ENCODE measurements at regions not wholly inside any gene's neighbourhood (a gene's known extent, or its start where the extent isn't known, plus 50 kb on each side); places are given as distances from the start of the nearest gene placed in this dataset.

GRCh38 chr19:20349206-20349605 is 182.2 kb downstream of the ZNF486 start:
- H3K4me3 ChIP-seq (ENCODE audit: low read length): no peak overlapping the region
- WGBS (ENCODE audit: insufficient coverage, insufficient read length): no CpG with 5 or more reads among the region's 2 CpGs

GRCh38 chr19:20339444-20339843 is 172.4 kb downstream of the ZNF486 start:
- Histone ChIP-seq H3K36me3 (ENCODE audit: control insufficient read depth, insufficient read depth, low read length) (no peaks in the 10 kb centered on the region), H3K27ac (ENCODE audit: low read length) (no peak overlapping the region), H3K4me1 (ENCODE audit: control insufficient read depth, insufficient read depth, low read length) (no peaks in the 10 kb centered on the region), H3K4me3 (ENCODE audit: low read length) (no peak overlapping the region), H3K9me3 (ENCODE audit: control insufficient read depth, insufficient read depth, low read length) (no peaks in the 10 kb centered on the region), H3K27me3 (ENCODE audit: control insufficient read depth, insufficient read depth, low read length) (no peaks in the 10 kb centered on the region)
- no CpG with 5 or more reads among the region's 4 CpGs for WGBS (ENCODE audit: insufficient coverage, insufficient read length)
- no peak for DNase-seq (ENCODE audit: low read depth, low spot score)

More at GRCh38 chr19:20349206-20349605, 182.2 kb downstream of the ZNF486 start:
- DNase-seq (ENCODE audit: low read depth, low spot score): no peak
- H3K27ac ChIP-seq (ENCODE audit: low read length): no peak overlapping the region
- no peaks in the 10 kb centered on the region for H3K36me3 ChIP-seq (ENCODE audit: control insufficient read depth, insufficient read depth, low read length)
- no peaks in the 10 kb centered on the region for H3K4me1 ChIP-seq (ENCODE audit: control insufficient read depth, insufficient read depth, low read length)
- no peaks in the 10 kb centered on the region for H3K9me3 ChIP-seq (ENCODE audit: control insufficient read depth, insufficient read depth, low read length)
- H3K27me3 ChIP-seq (ENCODE audit: control insufficient read depth, insufficient read depth, low read length): no peaks in the 10 kb centered on the region

- no peak overlapping the region for H3K4me3 ChIP-seq (ENCODE audit: low read length)
- H3K4me1 ChIP-seq (ENCODE audit: control insufficient read depth, insufficient read depth, low read length): no peaks in the 10 kb centered on the region
- no CpG with 5 or more reads among the region's 3 CpGs for WGBS (ENCODE audit: insufficient coverage, insufficient read length)
- DNase-seq (ENCODE audit: low read depth, low spot score): no peak
- no peaks in the 10 kb centered on the region for H3K27me3 ChIP-seq (ENCODE audit: control insufficient read depth, insufficient read depth, low read length)
- no peaks in the 10 kb centered on the region for H3K36me3 ChIP-seq (ENCODE audit: control insufficient read depth, insufficient read depth, low read length)
- no peaks in the 10 kb centered on the region for H3K9me3 ChIP-seq (ENCODE audit: control insufficient read depth, insufficient read depth, low read length)
- H3K27ac ChIP-seq (ENCODE audit: low read length): no peak overlapping the region
These were observed 167.7 kb downstream of the ZNF486 start for GRCh38 chr19:20334760-20335159.

- Histone ChIP-seq H3K27ac (ENCODE audit: low read length) (no peak overlapping the region), H3K4me1 (ENCODE audit: control insufficient read depth, insufficient read depth, low read length) (no peaks in the 10 kb centered on the region), H3K9me3 (ENCODE audit: control insufficient read depth, insufficient read depth, low read length) (no peaks in the 10 kb centered on the region), H3K36me3 (ENCODE audit: control insufficient read depth, insufficient read depth, low read length) (no peaks in the 10 kb centered on the region), H3K4me3 (ENCODE audit: low read length) (no peak overlapping the region), H3K27me3 (ENCODE audit: control insufficient read depth, insufficient read depth, low read length) (no peaks in the 10 kb centered on the region)
- no peak for DNase-seq (ENCODE audit: low read depth, low spot score)
- WGBS (ENCODE audit: insufficient coverage, insufficient read length): no CpG with 5 or more reads among the region's 1 CpG
These were observed 166.5 kb downstream of the ZNF486 start for GRCh38 chr19:20333508-20333907.

- H3K4me3 ChIP-seq (ENCODE audit: low read length): no peak overlapping the region
- no peak overlapping the region for H3K27ac ChIP-seq (ENCODE audit: low read length)
- no peaks in the 10 kb centered on the region for H3K9me3 ChIP-seq (ENCODE audit: control insufficient read depth, insufficient read depth, low read length)
- no peaks in the 10 kb centered on the region for H3K4me1 ChIP-seq (ENCODE audit: control insufficient read depth, insufficient read depth, low read length)
- no peak for DNase-seq (ENCODE audit: low read depth, low spot score)
- H3K27me3 ChIP-seq (ENCODE audit: control insufficient read depth, insufficient read depth, low read length): no peaks in the 10 kb centered on the region
- H3K36me3 ChIP-seq (ENCODE audit: control insufficient read depth, insufficient read depth, low read length): no peaks in the 10 kb centered on the region
These were observed 158.1 kb downstream of the ZNF486 start for GRCh38 chr19:20325151-20325550.

GRCh38 chr19:20321139-20321763 is 154.2 kb downstream of the ZNF486 start:
- H3K4me1 ChIP-seq (ENCODE audit: control insufficient read depth, insufficient read depth, low read length): no peaks in the 10 kb centered on the region
- no peak for DNase-seq (ENCODE audit: low read depth, low spot score)
- no peaks in the 10 kb centered on the region for H3K36me3 ChIP-seq (ENCODE audit: control insufficient read depth, insufficient read depth, low read length)
- H3K9me3 ChIP-seq (ENCODE audit: control insufficient read depth, insufficient read depth, low read length): no peaks in the 10 kb centered on the region
- H3K27me3 ChIP-seq (ENCODE audit: control insufficient read depth, insufficient read depth, low read length): no peaks in the 10 kb centered on the region
- H3K4me3 ChIP-seq (ENCODE audit: low read length): no peak overlapping the region
- no peak overlapping the region for H3K27ac ChIP-seq (ENCODE audit: low read length)
- no CpG with 5 or more reads among the region's 3 CpGs for WGBS (ENCODE audit: insufficient coverage, insufficient read length)

- Histone ChIP-seq H3K27me3 (ENCODE audit: control insufficient read depth, insufficient read depth, low read length) (no peaks in the 10 kb centered on the region), H3K27ac (ENCODE audit: low read length) (no peak overlapping the region), H3K36me3 (ENCODE audit: control insufficient read depth, insufficient read depth, low read length) (no peaks in the 10 kb centered on the region), H3K9me3 (ENCODE audit: control insufficient read depth, insufficient read depth, low read length) (no peaks in the 10 kb centered on the region), H3K4me3 (ENCODE audit: low read length) (no peak overlapping the region), H3K4me1 (ENCODE audit: control insufficient read depth, insufficient read depth, low read length) (no peaks in the 10 kb centered on the region)
- DNase-seq (ENCODE audit: low read depth, low spot score): no peak
- WGBS (ENCODE audit: insufficient coverage, insufficient read length): no CpG with 5 or more reads among the region's 1 CpG
These were observed 153.2 kb downstream of the ZNF486 start for GRCh38 chr19:20320191-20320590.

- H3K27ac ChIP-seq (ENCODE audit: low read length): no peak overlapping the region
- H3K4me1 ChIP-seq (ENCODE audit: control insufficient read depth, insufficient read depth, low read length): no peaks in the 10 kb centered on the region
- H3K9me3 ChIP-seq (ENCODE audit: control insufficient read depth, insufficient read depth, low read length): no peaks in the 10 kb centered on the region
- no peaks in the 10 kb centered on the region for H3K27me3 ChIP-seq (ENCODE audit: control insufficient read depth, insufficient read depth, low read length)
- DNase-seq (ENCODE audit: low read depth, low spot score): no peak
- WGBS (ENCODE audit: insufficient coverage, insufficient read length): no CpG with 5 or more reads among the region's 3 CpGs
- no peaks in the 10 kb centered on the region for H3K36me3 ChIP-seq (ENCODE audit: control insufficient read depth, insufficient read depth, low read length)
- no peak overlapping the region for H3K4me3 ChIP-seq (ENCODE audit: low read length)
These were observed 151.6 kb downstream of the ZNF486 start for GRCh38 chr19:20318616-20319015.

- H3K36me3 ChIP-seq (ENCODE audit: control insufficient read depth, insufficient read depth, low read length): no peaks in the 10 kb centered on the region
- H3K27ac ChIP-seq (ENCODE audit: low read length): no peak overlapping the region
- no peaks in the 10 kb centered on the region for H3K4me1 ChIP-seq (ENCODE audit: control insufficient read depth, insufficient read depth, low read length)
- no peaks in the 10 kb centered on the region for H3K27me3 ChIP-seq (ENCODE audit: control insufficient read depth, insufficient read depth, low read length)
- no peak overlapping the region for H3K4me3 ChIP-seq (ENCODE audit: low read length)
- DNase-seq (ENCODE audit: low read depth, low spot score): no peak
- no peaks in the 10 kb centered on the region for H3K9me3 ChIP-seq (ENCODE audit: control insufficient read depth, insufficient read depth, low read length)
- no CpG with 5 or more reads among the region's 6 CpGs for WGBS (ENCODE audit: insufficient coverage, insufficient read length)
These were observed 148.5 kb downstream of the ZNF486 start for GRCh38 chr19:20315543-20315942.

GRCh38 chr19:20313894-20314293 is 146.9 kb downstream of the ZNF486 start:
- no CpG with 5 or more reads among the region's 5 CpGs for WGBS (ENCODE audit: insufficient coverage, insufficient read length)
- Histone ChIP-seq H3K36me3 (ENCODE audit: control insufficient read depth, insufficient read depth, low read length) (no peaks in the 10 kb centered on the region), H3K9me3 (ENCODE audit: control insufficient read depth, insufficient read depth, low read length) (no peaks in the 10 kb centered on the region), H3K27ac (ENCODE audit: low read length) (no peak overlapping the region), H3K4me3 (ENCODE audit: low read length) (no peak overlapping the region), H3K4me1 (ENCODE audit: control insufficient read depth, insufficient read depth, low read length) (no peaks in the 10 kb centered on the region), H3K27me3 (ENCODE audit: control insufficient read depth, insufficient read depth, low read length) (no peaks in the 10 kb centered on the region)
- no peak for DNase-seq (ENCODE audit: low read depth, low spot score)

- WGBS (ENCODE audit: insufficient coverage, insufficient read length): no CpG with 5 or more reads among the region's 3 CpGs
- Histone ChIP-seq H3K4me1 (ENCODE audit: control insufficient read depth, insufficient read depth, low read length) (no peaks in the 10 kb centered on the region), H3K27me3 (ENCODE audit: control insufficient read depth, insufficient read depth, low read length) (no peaks in the 10 kb centered on the region), H3K4me3 (ENCODE audit: low read length) (no peak overlapping the region), H3K27ac (ENCODE audit: low read length) (no peak overlapping the region), H3K36me3 (ENCODE audit: control insufficient read depth, insufficient read depth, low read length) (no peaks in the 10 kb centered on the region), H3K9me3 (ENCODE audit: control insufficient read depth, insufficient read depth, low read length) (no peaks in the 10 kb centered on the region)
- DNase-seq (ENCODE audit: low read depth, low spot score): no peak
These were observed 140.1 kb downstream of the ZNF486 start for GRCh38 chr19:20307127-20307526.

Measured in iPS DF 6.9 (cell line).